Activated CD8-positive, alpha-beta T cell treated with anti-CD3 and anti-CD28 coated beads, Interleukin-2, amount 10 ng/mL, durations not matched to agents 7 days and 5 days (primary cell): ENCODE measurements at regions not wholly inside any gene's neighbourhood (a gene's known extent, or its start where the extent isn't known, plus 50 kb on each side); places are given as distances from the start of the nearest gene placed in this dataset.

Experiments
- ATAC-seq: fragments of 150-1000 bp; cut with Tn5 transposase; one replicate; pipeline ENCODE4 v1.10.0; 2021; ENCODE audit warnings: moderate library complexity
- CTCF ChIA-PET: fragments of 350-600 bp; sonication (Branson Sonifier 250); formaldehyde crosslinking; loops from one replicate; lab custom pipeline; 2021; ENCODE audit warnings: antibody characterized with exemption; lab: Charles Lee
- POLR2A ChIA-PET: fragments of 350-600 bp; sonication (Branson Sonifier 250); formaldehyde crosslinking; loops from one replicate; lab custom pipeline; 2021; ENCODE audit warnings: antibody characterized with exemption; lab: Charles Lee
- DNase-seq: peaks from one replicate; pipeline ENCODE4 v3.0.0-alpha.2; 2020
- H3K27ac Mint-ChIP-seq: one replicate; pipeline ENCODE4 v1.8.0; 2021; ENCODE audit warnings: mild to moderate bottlenecking, mixed read lengths
- H3K27me3 Mint-ChIP-seq: one replicate; pipeline ENCODE4 v1.8.0; 2021; ENCODE audit warnings: low read depth, mixed read lengths
- H3K36me3 Mint-ChIP-seq: one replicate; pipeline ENCODE4 v1.8.0; 2021; ENCODE audit warnings: low read depth, mixed read lengths
- H3K4me1 Mint-ChIP-seq: one replicate; pipeline ENCODE4 v1.8.0; 2021; ENCODE audit warnings: low read depth, mixed read lengths
- H3K4me3 Mint-ChIP-seq: one replicate; pipeline ENCODE4 v1.8.0; 2021; ENCODE audit warnings: mild to moderate bottlenecking, mixed read lengths
- H3K9me3 Mint-ChIP-seq: one replicate; pipeline ENCODE4 v1.8.0; 2022; ENCODE audit warnings: mixed read lengths; ENCODE audit not compliant: insufficient read depth

- CTCF ChIA-PET = no interaction called here
- ATAC-seq (no peak), DNase-seq (no peak)
- no peaks in the 10 kb centered on the region for H3K27me3 Mint-ChIP-seq
- no peaks in the 10 kb centered on the region for H3K9me3 Mint-ChIP-seq
- H3K36me3 Mint-ChIP-seq = no peaks in the 10 kb centered on the region
- POLR2A ChIA-PET = no interaction called here
- H3K4me1 Mint-ChIP-seq = no peaks in the 10 kb centered on the region
- H3K27ac Mint-ChIP-seq = no peak overlapping the region
- H3K4me3 Mint-ChIP-seq = no peak overlapping the region
These were observed 109.0 kb upstream of the B3GAT1 start for GRCh38 chr11:134521001-134521400.

DNA sequence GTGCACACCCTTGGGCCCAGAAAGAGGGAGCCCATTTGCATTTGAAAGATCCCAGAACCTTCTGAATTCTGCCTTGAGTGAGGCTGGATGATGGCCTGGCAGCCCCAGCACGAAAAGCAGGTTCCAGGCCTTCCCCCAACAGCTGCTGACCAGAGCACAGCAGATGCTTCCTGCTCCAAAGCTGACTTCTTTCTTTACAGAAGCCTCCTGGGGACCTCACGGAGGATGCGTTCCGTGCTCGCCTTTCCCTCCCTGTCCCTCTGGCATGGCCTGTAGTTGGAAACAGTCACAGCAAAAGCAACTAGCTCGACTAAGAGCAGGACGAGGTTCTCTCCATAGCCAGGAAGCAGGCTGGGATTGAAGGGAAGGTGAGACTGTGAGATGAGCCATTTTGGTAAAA is 107.7 kb upstream of the B3GAT1 start:
- POLR2A ChIA-PET = no interaction called here
- no peaks in the 10 kb centered on the region for H3K9me3 Mint-ChIP-seq
- no peak for DNase-seq
- no peaks in the 10 kb centered on the region for H3K4me1 Mint-ChIP-seq
- no peaks in the 10 kb centered on the region for H3K36me3 Mint-ChIP-seq
- no peak overlapping the region for H3K27ac Mint-ChIP-seq
- no peak for ATAC-seq
- CTCF ChIA-PET = no interaction called here
- no peaks in the 10 kb centered on the region for H3K27me3 Mint-ChIP-seq
- no peak overlapping the region for H3K4me3 Mint-ChIP-seq

DNA sequence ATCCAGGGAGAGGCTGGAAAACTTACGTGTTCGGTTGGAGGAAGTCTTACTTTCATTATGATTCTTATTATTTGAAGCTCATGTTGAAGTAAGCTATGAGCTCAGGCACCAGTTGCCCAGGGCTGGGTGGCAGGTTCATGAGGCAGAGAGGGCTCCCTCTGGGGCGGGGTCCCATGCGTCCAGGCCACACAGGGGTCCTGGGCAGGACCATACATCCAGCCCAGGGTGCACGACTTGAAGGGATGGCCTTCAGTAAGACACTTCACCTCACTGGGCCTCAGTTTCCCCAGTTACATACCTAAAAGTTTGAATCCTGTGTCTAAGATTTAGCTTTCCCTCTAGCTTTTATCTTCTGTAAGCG is 107.3 kb upstream of the B3GAT1 start:
- no peaks in the 10 kb centered on the region for H3K4me1 Mint-ChIP-seq
- POLR2A ChIA-PET = no interaction called here
- H3K9me3 Mint-ChIP-seq = no peaks in the 10 kb centered on the region
- H3K27me3 Mint-ChIP-seq = no peaks in the 10 kb centered on the region
- H3K36me3 Mint-ChIP-seq = no peaks in the 10 kb centered on the region
- CTCF ChIA-PET = no interaction called here
- ATAC-seq (no peak), DNase-seq (no peak)
- no peak overlapping the region for H3K4me3 Mint-ChIP-seq
- H3K27ac Mint-ChIP-seq = no peak overlapping the region

DNA sequence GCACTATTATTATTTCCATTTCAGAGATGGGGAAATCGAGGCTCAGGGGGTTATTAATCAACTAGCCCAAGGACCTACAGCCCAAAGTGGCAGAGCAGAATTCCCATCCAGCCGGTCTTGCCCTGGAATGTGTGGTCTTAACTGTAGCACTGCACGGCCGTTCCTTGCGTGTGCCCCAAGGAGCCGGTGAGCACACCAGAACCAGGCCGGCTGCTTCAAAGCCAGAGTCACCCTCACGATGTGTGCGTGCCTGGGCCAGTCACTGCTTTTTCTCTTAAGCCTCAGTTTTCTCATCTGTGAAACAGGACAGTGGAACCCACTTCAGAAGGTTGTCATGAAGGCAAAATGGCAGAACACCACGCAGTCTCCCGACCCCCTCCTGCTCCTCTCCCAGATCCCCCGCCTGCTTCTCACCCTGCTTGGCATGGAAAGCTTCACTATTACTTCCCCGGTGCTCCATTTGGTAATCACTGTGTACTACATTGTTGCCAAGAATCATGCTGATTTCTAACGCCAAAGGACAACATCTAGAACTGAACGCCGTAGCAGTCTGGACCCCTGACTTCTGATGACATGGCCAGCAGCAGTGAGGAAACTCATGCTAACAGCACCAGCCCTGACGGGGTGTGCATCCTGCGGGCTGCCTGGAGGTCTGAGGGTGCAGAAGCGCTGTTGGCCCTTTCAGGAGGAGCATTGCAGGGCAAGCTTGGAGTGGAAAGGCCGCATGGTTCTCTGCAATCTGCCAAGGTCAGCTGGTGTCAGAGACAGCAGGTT is 106.8 kb upstream of the B3GAT1 start:
- Mint-ChIP-seq H3K4me3 (no peak overlapping the region), H3K36me3 (no peaks in the 10 kb centered on the region), H3K27me3 (no peaks in the 10 kb centered on the region), H3K9me3 (no peaks in the 10 kb centered on the region), H3K27ac (no peak overlapping the region), H3K4me1 (no peaks in the 10 kb centered on the region)
- ATAC-seq = no peak
- DNase-seq = no peak
- ChIA-PET POLR2A (no interaction called here), CTCF (no interaction called here)

GRCh38 chr11:134517621-134518293 is 105.7 kb upstream of the B3GAT1 start:
- no peak overlapping the region for H3K27ac Mint-ChIP-seq
- H3K4me1 Mint-ChIP-seq = no peaks in the 10 kb centered on the region
- ChIA-PET CTCF (no interaction called here), POLR2A (no interaction called here)
- no peaks in the 10 kb centered on the region for H3K36me3 Mint-ChIP-seq
- no peaks in the 10 kb centered on the region for H3K9me3 Mint-ChIP-seq
- DNase-seq (no peak), ATAC-seq (no peak)
- no peaks in the 10 kb centered on the region for H3K27me3 Mint-ChIP-seq
- no peak overlapping the region for H3K4me3 Mint-ChIP-seq

DNA sequence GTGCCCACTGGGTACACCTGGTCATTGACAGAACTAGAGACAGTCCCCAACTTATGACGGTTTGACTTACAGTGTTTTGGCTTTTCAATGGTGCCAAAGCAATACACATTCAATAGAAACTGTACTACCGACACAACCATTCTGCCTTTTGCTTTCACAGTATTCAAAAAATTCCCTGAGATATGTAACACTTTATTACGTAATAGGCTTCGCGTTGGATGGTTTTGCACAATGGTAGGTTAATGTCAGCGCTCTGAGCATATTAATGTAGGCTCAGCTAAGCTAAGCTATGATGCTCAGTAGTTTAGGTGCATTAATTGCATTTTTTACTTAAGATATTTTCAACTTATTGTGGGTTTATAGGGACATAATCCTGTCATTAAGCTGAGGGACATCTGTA is 105.1 kb upstream of the B3GAT1 start:
- ATAC-seq = no peak
- Mint-ChIP-seq H3K36me3 (no peaks in the 10 kb centered on the region), H3K9me3 (no peaks in the 10 kb centered on the region), H3K4me3 (no peak overlapping the region), H3K4me1 (no peaks in the 10 kb centered on the region), H3K27me3 (no peaks in the 10 kb centered on the region), H3K27ac (no peak overlapping the region)
- POLR2A ChIA-PET = no interaction called here
- DNase-seq = no peak
- CTCF ChIA-PET = no interaction called here

DNA sequence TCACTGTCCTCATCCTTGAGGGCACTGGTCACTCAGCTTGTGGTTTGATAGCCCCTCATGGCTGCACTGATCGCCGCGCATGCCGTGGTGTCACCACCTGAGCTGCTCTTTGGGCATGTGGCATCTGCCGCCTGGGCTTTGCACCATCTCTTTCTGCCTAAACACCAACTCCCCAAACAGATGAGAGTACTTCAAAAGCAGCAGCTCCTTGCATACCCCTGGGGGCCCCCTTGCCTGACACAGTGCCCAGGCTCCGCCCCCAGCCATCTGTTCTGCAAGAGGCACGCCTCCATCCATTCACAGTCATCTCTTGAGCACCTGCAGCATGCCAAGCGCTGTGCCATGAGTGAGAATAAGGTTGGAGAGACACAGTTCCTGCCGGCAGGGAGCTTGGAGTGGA is 104.5 kb upstream of the B3GAT1 start:
- no peak overlapping the region for H3K4me3 Mint-ChIP-seq
- no peaks in the 10 kb centered on the region for H3K4me1 Mint-ChIP-seq
- ChIA-PET CTCF (no interaction called here), POLR2A (no interaction called here)
- H3K27me3 Mint-ChIP-seq = no peaks in the 10 kb centered on the region
- H3K36me3 Mint-ChIP-seq = no peaks in the 10 kb centered on the region
- DNase-seq = no peak
- no peak overlapping the region for H3K27ac Mint-ChIP-seq
- ATAC-seq = no peak
- no peaks in the 10 kb centered on the region for H3K9me3 Mint-ChIP-seq

DNA sequence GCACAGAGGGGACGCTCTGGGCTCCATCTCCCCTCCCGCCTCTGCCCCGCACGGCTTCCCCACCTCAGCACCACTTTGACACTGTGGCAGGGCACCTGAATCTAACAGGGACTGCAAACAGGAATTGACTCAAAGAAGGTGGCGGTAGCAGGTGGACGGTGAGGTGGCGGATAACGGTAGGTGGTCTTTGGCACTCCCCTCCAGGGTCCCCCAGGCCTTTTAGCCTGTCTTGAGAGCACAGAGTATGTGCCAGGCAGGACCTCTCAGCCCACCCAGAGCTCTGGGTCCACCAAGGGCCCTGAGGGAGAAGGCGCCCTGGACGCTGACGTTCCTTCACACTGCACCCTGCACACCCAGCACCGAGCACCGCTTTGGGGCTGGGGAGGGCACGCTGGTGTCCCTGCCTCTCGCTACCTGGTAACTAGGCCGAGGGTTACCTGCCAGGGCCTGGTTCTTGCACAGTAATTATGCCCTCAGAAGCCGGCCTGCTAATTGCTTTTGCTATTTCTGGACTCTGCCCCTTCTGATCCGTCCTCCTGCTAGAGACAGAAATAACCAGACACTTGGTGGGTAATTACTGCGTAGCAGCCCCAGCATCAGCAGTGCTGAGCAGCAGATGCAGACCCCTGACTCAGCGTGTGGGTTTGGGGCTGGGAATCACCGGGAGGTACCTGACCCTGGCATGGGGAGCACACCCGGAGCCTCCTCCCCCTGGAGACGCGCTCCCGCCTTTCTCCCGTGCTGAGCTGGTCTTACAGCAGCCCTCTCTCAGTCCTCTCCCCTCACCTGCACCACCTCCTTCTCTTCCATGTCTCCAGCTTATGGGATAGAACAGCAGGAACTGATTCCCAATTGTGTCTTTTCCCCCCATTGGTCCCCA is 103.3 kb upstream of the B3GAT1 start:
- DNase-seq (no peak), ATAC-seq (no peak)
- POLR2A ChIA-PET = no interaction called here
- peaks cover 2% of the 10 kb centered on the region for H3K27me3 Mint-ChIP-seq
- no peak overlapping the region for H3K27ac Mint-ChIP-seq
- H3K9me3 Mint-ChIP-seq = no peaks in the 10 kb centered on the region
- no peak overlapping the region for H3K4me3 Mint-ChIP-seq
- H3K36me3 Mint-ChIP-seq = no peaks in the 10 kb centered on the region
- CTCF ChIA-PET = no interaction called here
- no peaks in the 10 kb centered on the region for H3K4me1 Mint-ChIP-seq

DNA sequence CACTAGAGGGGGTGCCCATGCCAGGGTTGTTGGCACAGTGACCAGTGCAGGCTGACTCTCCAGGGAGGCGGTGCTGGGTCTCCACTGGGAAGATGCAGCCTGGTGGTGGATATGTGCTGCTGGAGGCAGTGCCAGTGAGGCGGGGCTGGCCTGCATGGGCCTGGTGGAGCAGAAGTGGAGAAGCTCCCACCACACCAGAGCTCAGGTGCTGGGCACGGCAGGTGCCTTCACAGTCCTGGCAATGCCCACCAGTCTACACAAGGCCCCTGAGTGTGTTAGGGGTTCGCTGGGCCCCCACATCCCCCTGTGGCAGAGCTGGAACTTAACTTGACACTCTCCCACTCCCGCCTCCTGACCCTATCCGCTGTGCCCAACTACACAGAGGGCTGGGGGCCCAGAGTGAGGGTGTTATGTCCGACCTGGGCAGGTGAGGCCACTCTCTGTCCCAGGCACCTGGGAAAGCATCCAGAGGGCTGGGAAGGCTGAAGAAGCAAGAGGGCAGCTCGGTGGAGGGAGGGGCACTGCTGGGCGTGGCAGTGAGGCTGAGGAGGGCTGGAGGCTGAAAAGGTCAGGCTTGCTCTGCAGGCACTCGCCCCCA is 102.4 kb upstream of the B3GAT1 start:
- peaks cover 2% of the 10 kb centered on the region for H3K27me3 Mint-ChIP-seq
- ChIA-PET CTCF (no interaction called here), POLR2A (no interaction called here)
- no peak overlapping the region for H3K27ac Mint-ChIP-seq
- H3K4me3 Mint-ChIP-seq = no peak overlapping the region
- H3K36me3 Mint-ChIP-seq = no peaks in the 10 kb centered on the region
- DNase-seq = no peak
- H3K4me1 Mint-ChIP-seq = no peaks in the 10 kb centered on the region
- ATAC-seq = no peak
- no peaks in the 10 kb centered on the region for H3K9me3 Mint-ChIP-seq

GRCh38 chr11:134513585-134514120 is 101.6 kb upstream of the B3GAT1 start:
- Mint-ChIP-seq H3K27ac (no peak overlapping the region), H3K4me1 (no peaks in the 10 kb centered on the region), H3K36me3 (no peaks in the 10 kb centered on the region), H3K27me3 (peaks cover 2% of the 10 kb centered on the region), H3K9me3 (no peaks in the 10 kb centered on the region), H3K4me3 (no peak overlapping the region)
- ChIA-PET POLR2A (no interaction called here), CTCF (no interaction called here)
- DNase-seq = no peak
- no peak for ATAC-seq

DNA sequence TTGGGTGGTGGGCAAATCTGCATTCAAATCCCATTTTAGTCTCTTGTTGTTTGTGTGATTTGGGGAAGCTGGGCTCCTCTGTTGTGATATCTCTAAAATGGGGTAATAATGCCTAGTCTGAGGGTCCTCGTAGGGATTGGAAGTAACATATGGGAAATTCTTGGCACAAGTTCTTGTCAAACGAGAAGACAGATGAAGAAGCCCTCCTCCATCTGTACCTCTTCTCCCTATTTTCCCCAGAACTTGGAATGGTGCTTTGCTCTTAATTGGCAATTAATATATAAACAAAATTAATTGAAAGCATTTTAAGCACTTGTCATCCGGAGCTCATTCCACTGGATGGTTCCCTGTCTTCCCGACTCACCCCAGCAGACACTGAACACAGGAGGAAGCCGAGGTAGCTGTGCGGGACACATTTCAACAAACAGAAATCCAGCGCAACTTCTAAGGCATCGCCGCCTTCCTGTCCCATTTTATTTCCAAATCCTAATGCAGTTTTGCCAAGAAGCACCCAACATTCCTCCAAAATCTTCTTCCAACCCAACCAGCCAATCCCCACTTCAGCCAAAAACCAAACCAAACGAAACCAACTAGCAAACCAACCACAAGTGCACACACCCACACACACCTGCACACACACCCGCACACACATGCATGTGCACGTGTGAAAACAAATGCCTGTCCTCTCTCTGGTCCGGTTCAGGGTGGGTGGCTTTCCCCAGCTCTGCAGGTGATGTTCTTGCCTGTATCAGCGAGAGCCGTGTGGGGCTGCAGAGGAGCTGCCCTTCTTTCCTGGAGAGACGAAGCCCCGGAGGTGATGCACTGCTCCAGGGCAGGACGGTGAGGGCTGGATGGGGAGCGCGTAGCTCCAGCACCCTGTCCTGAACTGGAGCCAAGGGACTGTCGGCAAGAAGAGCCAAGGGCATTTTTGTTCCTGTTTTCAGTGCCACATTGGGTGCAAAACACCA is 100.8 kb upstream of the B3GAT1 start:
- H3K36me3 Mint-ChIP-seq = no peaks in the 10 kb centered on the region
- no peaks in the 10 kb centered on the region for H3K4me1 Mint-ChIP-seq
- POLR2A ChIA-PET = no interaction called here
- peaks cover 2% of the 10 kb centered on the region for H3K27me3 Mint-ChIP-seq
- H3K9me3 Mint-ChIP-seq = no peaks in the 10 kb centered on the region
- no peak overlapping the region for H3K4me3 Mint-ChIP-seq
- no peak for ATAC-seq
- no peak overlapping the region for H3K27ac Mint-ChIP-seq
- no peak for DNase-seq
- CTCF ChIA-PET = no interaction called here
